ENCODE measurements at regions not wholly inside any gene's neighbourhood (a gene's known extent, or its start where the extent isn't known, plus 50 kb on each side); places are given as distances from the start of the nearest gene placed in this dataset.

GRCh38 chr12:126383506-126383905, 1318.3 kb downstream of the AACS start (continued):
- TF ChIP-seq ZNF462 (CRISPR knock-in tag; IDR thresholded peaks at IDR 0.05), result no peak

- no peak overlapping the region for H3K27ac ChIP-seq (ENCODE audit: low read depth)
- peaks cover 6% of the 10 kb centered on the region for H3K36me3 ChIP-seq (ENCODE audit: insufficient read depth)
- Mint-ChIP-seq H3K9me3 (peaks cover 95% of the 10 kb centered on the region), H3K4me3 (no peak overlapping the region), H3K27ac (no peak overlapping the region), H3K27me3 (ENCODE audit: insufficient read depth, low read depth, poor library complexity) (peaks cover 2% of the 10 kb centered on the region), H3K4me1 (no peaks in the 10 kb centered on the region), H3K36me3 (ENCODE audit: low read depth) (peaks cover 31% of the 10 kb centered on the region)
- H3K4me1 ChIP-seq (ENCODE audit: insufficient read depth), result peaks cover 9% of the 10 kb centered on the region; the same call in 1 of the 2 replicates
- H2AFZ ChIP-seq, result no peak overlapping the region
- no peaks in the 10 kb centered on the region for H4K20me1 ChIP-seq (replicated peaks; ENCODE audit: insufficient read depth)
- no peaks in the 10 kb centered on the region for H3F3A ChIP-seq (replicated peaks; ENCODE audit: low read depth)
- H3K4me3 ChIP-seq, result no peak overlapping the region
- H3K4me2 ChIP-seq, result no peak overlapping the region
- ATAC-seq (no peak), DNase-seq (ENCODE audit: low spot score) (no peak)
- no peaks in the 10 kb centered on the region for H3K79me2 ChIP-seq (replicated peaks; ENCODE audit: insufficient read depth)
- 0 out of 2 replicates have a peak, but pooled peaks cover 6% of the 10 kb centered on the region for H3K9me2 ChIP-seq (ENCODE audit: insufficient read depth)
- H3K27me3 ChIP-seq (ENCODE audit: insufficient read depth), result no peaks in the 10 kb centered on the region
- no peak for TF ChIP-seq ZNF331 (CRISPR knock-in tag; IDR thresholded peaks at IDR 0.05; ENCODE audit: low read depth)
- no peak for TF ChIP-seq REST (IDR thresholded peaks at IDR 0.05; ENCODE audit: unreplicated experiment)
- TF ChIP-seq ZNF114 (CRISPR knock-in tag; IDR thresholded peaks at IDR 0.05), result no peak
- no peak for TF ChIP-seq POLR2AphosphoS5 (IDR thresholded peaks at IDR 0.05; ENCODE audit: low read depth)
- TF ChIP-seq CTCF (conservative IDR thresholded peaks at IDR 0.05; ENCODE audit: low read depth in 2 of 2), result no peak
- no peak for TF ChIP-seq ETS1 (IDR thresholded peaks at IDR 0.05)
- TF ChIP-seq CREB1 (CRISPR knock-in tag; IDR thresholded peaks at IDR 0.05; ENCODE audit: low read depth), result no peak
- no peak for TF ChIP-seq JUNB (IDR thresholded peaks at IDR 0.05; ENCODE audit: unreplicated experiment)
Measured at GRCh38 chr12:126384026-126384564, 1318.9 kb downstream of the AACS start.
